ENCODE measurements at regions not wholly inside any gene's neighbourhood (a gene's known extent, or its start where the extent isn't known, plus 50 kb on each side); places are given as distances from the start of the nearest gene placed in this dataset.

DNA sequence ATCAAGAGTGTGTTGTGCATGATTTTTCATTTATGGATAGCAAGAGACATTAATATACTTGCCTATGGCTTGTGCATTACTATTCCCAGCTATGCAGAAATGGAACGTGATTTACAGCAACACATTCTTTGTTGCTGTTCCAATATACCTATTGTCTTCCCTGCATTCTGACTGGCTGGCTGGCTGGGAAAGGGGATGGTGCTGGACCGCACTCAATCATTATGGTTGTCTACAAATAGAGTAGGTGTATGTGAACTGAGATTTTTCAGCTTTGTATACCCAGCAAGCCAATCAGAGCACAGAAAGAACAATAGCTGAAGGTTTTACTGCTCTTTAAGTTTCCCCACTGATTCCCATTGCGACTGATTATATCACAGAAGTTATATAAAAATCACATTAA lies 167.5 kb downstream of the ATG4C start:
- H3K4me1 ChIP-seq, result no peaks in the 10 kb centered on the region
- H3K9ac ChIP-seq (ENCODE audit: low read depth in 2 of 2, low read length in 2 of 2), result no peak overlapping the region
- DNase-seq, result no peak
- H3K27me3 ChIP-seq, result no peaks in the 10 kb centered on the region
- TF ChIP-seq, protein P1, sequence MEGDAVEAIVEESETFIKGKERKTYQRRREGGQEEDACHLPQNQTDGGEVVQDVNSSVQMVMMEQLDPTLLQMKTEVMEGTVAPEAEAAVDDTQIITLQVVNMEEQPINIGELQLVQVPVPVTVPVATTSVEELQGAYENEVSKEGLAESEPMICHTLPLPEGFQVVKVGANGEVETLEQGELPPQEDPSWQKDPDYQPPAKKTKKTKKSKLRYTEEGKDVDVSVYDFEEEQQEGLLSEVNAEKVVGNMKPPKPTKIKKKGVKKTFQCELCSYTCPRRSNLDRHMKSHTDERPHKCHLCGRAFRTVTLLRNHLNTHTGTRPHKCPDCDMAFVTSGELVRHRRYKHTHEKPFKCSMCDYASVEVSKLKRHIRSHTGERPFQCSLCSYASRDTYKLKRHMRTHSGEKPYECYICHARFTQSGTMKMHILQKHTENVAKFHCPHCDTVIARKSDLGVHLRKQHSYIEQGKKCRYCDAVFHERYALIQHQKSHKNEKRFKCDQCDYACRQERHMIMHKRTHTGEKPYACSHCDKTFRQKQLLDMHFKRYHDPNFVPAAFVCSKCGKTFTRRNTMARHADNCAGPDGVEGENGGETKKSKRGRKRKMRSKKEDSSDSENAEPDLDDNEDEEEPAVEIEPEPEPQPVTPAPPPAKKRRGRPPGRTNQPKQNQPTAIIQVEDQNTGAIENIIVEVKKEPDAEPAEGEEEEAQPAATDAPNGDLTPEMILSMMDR (IDR thresholded peaks at IDR 0.05), result no peak
- no peak overlapping the region for H3K27ac ChIP-seq
- no peaks in the 10 kb centered on the region for H3K9me3 ChIP-seq
- intact Hi-C loops (cut with DNase I), result no loop called here
- H3K36me3 ChIP-seq, result no peaks in the 10 kb centered on the region
- H3K4me3 ChIP-seq, result no peak overlapping the region

DNA sequence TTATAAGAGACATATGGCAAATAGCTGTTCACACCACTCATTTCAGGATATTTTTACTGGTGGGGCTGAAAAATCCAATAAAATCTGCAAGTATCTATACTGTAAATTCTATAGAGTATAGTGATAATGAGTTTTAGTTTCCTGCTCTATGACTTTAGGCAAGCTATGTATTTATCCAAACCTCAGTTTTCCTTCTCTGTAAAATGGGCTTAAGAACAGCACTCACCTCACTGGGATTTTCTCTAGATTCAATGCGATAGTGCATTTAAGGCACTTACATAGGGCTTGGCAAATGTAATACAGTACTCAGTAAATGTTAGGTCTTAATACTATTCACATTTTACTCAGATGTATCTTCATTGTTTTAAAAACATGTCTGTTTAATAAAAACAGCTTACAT lies 168.7 kb downstream of the ATG4C start:
- intact Hi-C loops (cut with DNase I), result no loop called here
- Histone ChIP-seq H3K27me3 (no peaks in the 10 kb centered on the region), H3K36me3 (no peaks in the 10 kb centered on the region), H3K9me3 (no peaks in the 10 kb centered on the region), H3K27ac (no peak overlapping the region), H3K9ac (ENCODE audit: low read depth in 2 of 2, low read length in 2 of 2) (no peak overlapping the region), H3K4me1 (no peaks in the 10 kb centered on the region), H3K4me3 (no peak overlapping the region)
- TF ChIP-seq, protein P1 (IDR thresholded peaks at IDR 0.05), result no peak
- DNase-seq, result no peak

DNA sequence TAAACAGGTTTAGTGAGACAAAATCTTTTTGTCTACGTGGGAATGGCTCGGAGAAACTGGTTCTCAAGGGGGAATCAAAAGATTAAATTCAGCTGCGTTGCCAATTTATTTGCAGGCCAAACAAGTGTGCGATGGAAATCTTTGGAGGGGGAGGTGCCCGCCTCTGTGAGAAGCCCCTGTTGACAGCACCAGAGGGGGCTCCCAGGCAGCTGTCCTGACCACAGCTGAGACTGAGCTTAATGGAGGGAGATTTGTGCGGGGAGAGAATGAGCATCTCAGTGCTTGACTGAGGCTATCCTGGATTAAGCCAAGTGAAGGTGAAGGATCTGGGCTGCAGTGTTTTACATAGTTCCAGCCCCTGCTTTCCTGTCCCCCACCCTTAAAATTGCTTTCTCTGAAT lies 169.7 kb downstream of the ATG4C start:
- H3K36me3 ChIP-seq, result no peaks in the 10 kb centered on the region
- no peak overlapping the region for H3K4me3 ChIP-seq
- no peaks in the 10 kb centered on the region for H3K9me3 ChIP-seq
- no peaks in the 10 kb centered on the region for H3K4me1 ChIP-seq
- H3K27me3 ChIP-seq, result no peaks in the 10 kb centered on the region
- TF ChIP-seq, protein P1 (IDR thresholded peaks at IDR 0.05), result no peak
- H3K9ac ChIP-seq (ENCODE audit: low read depth in 2 of 2, low read length in 2 of 2), result no peak overlapping the region
- DNase-seq, result no peak
- intact Hi-C loops (cut with DNase I), result no loop called here
- no peak overlapping the region for H3K27ac ChIP-seq

DNA sequence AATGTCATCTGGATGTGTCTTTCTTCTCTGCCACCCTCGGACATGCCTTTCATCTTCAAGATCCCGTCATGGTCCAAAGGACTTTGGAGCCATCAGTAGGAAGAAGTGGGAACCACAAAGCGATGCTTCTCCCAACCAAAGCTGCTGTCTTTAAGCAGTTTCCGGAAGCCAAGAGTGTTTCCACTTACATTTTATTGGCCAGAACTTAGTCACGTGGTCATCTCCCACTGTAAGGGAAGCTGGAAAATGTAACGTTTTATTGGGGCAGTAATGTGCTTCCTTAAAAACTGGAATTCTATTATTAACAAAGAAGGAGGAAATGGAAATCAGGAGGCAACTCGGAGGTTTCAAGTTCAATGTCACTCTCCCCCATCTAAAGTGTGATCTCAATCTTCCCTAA lies 170.8 kb downstream of the ATG4C start:
- Histone ChIP-seq H3K9me3 (no peaks in the 10 kb centered on the region), H3K27me3 (no peaks in the 10 kb centered on the region), H3K36me3 (no peaks in the 10 kb centered on the region), H3K4me3 (no peak overlapping the region), H3K9ac (ENCODE audit: low read depth in 2 of 2, low read length in 2 of 2) (no peak overlapping the region), H3K27ac (no peak overlapping the region), H3K4me1 (no peaks in the 10 kb centered on the region)
- TF ChIP-seq, protein P1 (IDR thresholded peaks at IDR 0.05), result no peak
- intact Hi-C loops (cut with DNase I), result loop anchor here (5.0 kb wide), 1 partner anchor 188 kb away; no protein-coding TSS in a partner anchor
- no peak for DNase-seq

DNA sequence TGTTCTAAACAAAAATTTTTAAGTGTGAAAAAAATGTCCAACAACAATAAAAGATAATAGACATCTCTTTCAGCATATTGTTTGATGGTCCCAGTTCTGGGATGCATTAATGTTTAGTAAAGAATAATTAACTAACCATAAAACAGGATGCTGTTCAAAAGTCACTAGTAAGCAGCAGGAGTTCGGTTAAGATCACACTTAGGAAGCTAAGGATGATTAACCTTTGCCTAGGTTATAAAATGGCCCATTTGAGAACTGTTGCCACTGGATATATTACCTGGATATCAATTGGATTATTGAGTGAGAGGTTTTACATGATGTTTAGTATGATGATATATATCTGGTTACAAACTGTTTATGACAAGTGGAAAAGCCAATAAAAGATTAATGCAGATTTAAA lies 171.7 kb downstream of the ATG4C start:
- H3K27ac ChIP-seq, result no peak overlapping the region
- no peak overlapping the region for H3K9ac ChIP-seq (ENCODE audit: low read depth in 2 of 2, low read length in 2 of 2)
- H3K4me1 ChIP-seq, result no peaks in the 10 kb centered on the region
- H3K9me3 ChIP-seq, result no peaks in the 10 kb centered on the region
- H3K4me3 ChIP-seq, result no peak overlapping the region
- intact Hi-C loops (cut with DNase I), result loop anchor here (5.0 kb wide), 1 partner anchor 187 kb away; no protein-coding TSS in a partner anchor
- no peaks in the 10 kb centered on the region for H3K27me3 ChIP-seq
- no peaks in the 10 kb centered on the region for H3K36me3 ChIP-seq
- no peak for DNase-seq
- TF ChIP-seq, protein P1 (IDR thresholded peaks at IDR 0.05), result no peak

Data from colonic mucosa (tissue), 4 donors.